Loucy (cell line): ENCODE measurements at regions not wholly inside any gene's neighbourhood (a gene's known extent, or its start where the extent isn't known, plus 50 kb on each side); places are given as distances from the start of the nearest gene placed in this dataset.

ENCODE experiments used
- EZH2phosphoT487 ChIP-seq: fragments of 200-600 bp; IDR thresholded peaks from 2 replicates; pipeline ENCODE4 v1.6.1; 2018; ENCODE audit warnings: antibody characterized with exemption, mild to moderate bottlenecking, moderate library complexity, borderline replicate concordance
- TF ChIP-seq, protein P1 (sequence below): fragments of 200-600 bp; sonication (generic); conservative IDR thresholded peaks from 2 replicates; pipeline ENCODE4 v1.5.1; 2014; ENCODE audit warnings: mild to moderate bottlenecking, antibody characterized with exemption, low read length

GRCh38 chr3:26070854-26071253 lies 281.0 kb downstream of the OXSM start:
- TF ChIP-seq, protein P1, sequence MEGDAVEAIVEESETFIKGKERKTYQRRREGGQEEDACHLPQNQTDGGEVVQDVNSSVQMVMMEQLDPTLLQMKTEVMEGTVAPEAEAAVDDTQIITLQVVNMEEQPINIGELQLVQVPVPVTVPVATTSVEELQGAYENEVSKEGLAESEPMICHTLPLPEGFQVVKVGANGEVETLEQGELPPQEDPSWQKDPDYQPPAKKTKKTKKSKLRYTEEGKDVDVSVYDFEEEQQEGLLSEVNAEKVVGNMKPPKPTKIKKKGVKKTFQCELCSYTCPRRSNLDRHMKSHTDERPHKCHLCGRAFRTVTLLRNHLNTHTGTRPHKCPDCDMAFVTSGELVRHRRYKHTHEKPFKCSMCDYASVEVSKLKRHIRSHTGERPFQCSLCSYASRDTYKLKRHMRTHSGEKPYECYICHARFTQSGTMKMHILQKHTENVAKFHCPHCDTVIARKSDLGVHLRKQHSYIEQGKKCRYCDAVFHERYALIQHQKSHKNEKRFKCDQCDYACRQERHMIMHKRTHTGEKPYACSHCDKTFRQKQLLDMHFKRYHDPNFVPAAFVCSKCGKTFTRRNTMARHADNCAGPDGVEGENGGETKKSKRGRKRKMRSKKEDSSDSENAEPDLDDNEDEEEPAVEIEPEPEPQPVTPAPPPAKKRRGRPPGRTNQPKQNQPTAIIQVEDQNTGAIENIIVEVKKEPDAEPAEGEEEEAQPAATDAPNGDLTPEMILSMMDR: no peak
- TF ChIP-seq EZH2phosphoT487: no peak
